ENCODE measurements at regions not wholly inside any gene's neighbourhood (a gene's known extent, or its start where the extent isn't known, plus 50 kb on each side); places are given as distances from the start of the nearest gene placed in this dataset.
"Not testable (repeated sequence)": the region's sequence is repeated elsewhere in the genome, so short reads cannot be mapped to it uniquely, and the experiment has no call there.

GRCh38 chr1:147388969-147389368 is 146.5 kb downstream of the CHD1L start:
- no peak for DNase-seq (ENCODE audit: extremely low spot score)
- TF ChIP-seq CTCF (IDR thresholded peaks at IDR 0.05; ENCODE audit: control extremely low read depth, extremely low read depth, low read depth, missing control alignments): no peak
- CTCF ChIA-PET: interaction anchor here (1.0 to 4.0 kb wide), 14 partner anchors 9 to 121 kb away, joined by 3 to 71 read pairs (median 4); no protein-coding TSS in a partner anchor
- POLR2A ChIA-PET: no interaction called here

GRCh38 chr1:147389532-147390184 is 147.2 kb downstream of the CHD1L start:
- peak; percentile 71 for TF ChIP-seq CTCF (IDR thresholded peaks at IDR 0.05; ENCODE audit: control extremely low read depth, extremely low read depth, low read depth, missing control alignments)
- DNase-seq (ENCODE audit: extremely low spot score): peak; percentile 65
- ChIA-PET CTCF (interaction anchor here (0.7 to 4.0 kb wide), 21 partner anchors 9 to 121 kb away, joined by 3 to 71 read pairs (median 4); no protein-coding TSS in a partner anchor), POLR2A (no interaction called here)

GRCh38 chr1:147390185-147390542 is 147.7 kb downstream of the CHD1L start:
- DNase-seq (ENCODE audit: extremely low spot score): no peak
- ChIA-PET CTCF (interaction anchor here (0.7 to 4.0 kb wide), 20 partner anchors 8 to 122 kb away, joined by 3 to 71 read pairs (median 4); no protein-coding TSS in a partner anchor), POLR2A (no interaction called here)
- no peak for TF ChIP-seq CTCF (IDR thresholded peaks at IDR 0.05; ENCODE audit: control extremely low read depth, extremely low read depth, low read depth, missing control alignments)

- POLR2A ChIA-PET: no interaction called here
- CTCF ChIA-PET: interaction anchor here (0.7 to 4.0 kb wide), 5 partner anchors 9 to 117 kb away, joined by 3 to 71 read pairs (median 13); no protein-coding TSS in a partner anchor
- TF ChIP-seq CTCF (IDR thresholded peaks at IDR 0.05; ENCODE audit: control extremely low read depth, extremely low read depth, low read depth, missing control alignments): no peak
- DNase-seq (ENCODE audit: extremely low spot score): no peak
Measured at GRCh38 chr1:147391114-147391513, 148.6 kb downstream of the CHD1L start.

- POLR2A ChIA-PET; CTCF ChIA-PET; DNase-seq (ENCODE audit: extremely low spot score): not testable (repeated sequence)
Measured at GRCh38 chr1:147402326-147403045, 138.8 kb upstream of the BCL9 start.

GRCh38 chr1:147404344-147404743 is 137.0 kb upstream of the BCL9 start:
- POLR2A ChIA-PET; DNase-seq (ENCODE audit: extremely low spot score): not testable (repeated sequence)
- CTCF ChIA-PET: interaction anchor here (1.1 kb wide), 1 partner anchor 15 kb away, joined by 3 read pairs; no protein-coding TSS in a partner anchor

GRCh38 chr1:147409886-147410285 is 131.4 kb upstream of the BCL9 start:
- no peak for TF ChIP-seq CTCF (IDR thresholded peaks at IDR 0.05; ENCODE audit: control extremely low read depth, extremely low read depth, low read depth, missing control alignments)
- no peak for DNase-seq (ENCODE audit: extremely low spot score)
- CTCF ChIA-PET: interaction anchor here (1.3 kb wide), 2 partner anchors 15 to 20 kb away, joined by 3 read pairs; no protein-coding TSS in a partner anchor
- POLR2A ChIA-PET: no interaction called here
